B cell (primary cell): ENCODE measurements at regions not wholly inside any gene's neighbourhood (a gene's known extent, or its start where the extent isn't known, plus 50 kb on each side); places are given as distances from the start of the nearest gene placed in this dataset.

Experiments
- EZH2 ChIP-seq: IDR thresholded peaks from 2 replicates; pipeline ENCODE4 v1.6.1; 2012; ENCODE audit warnings: borderline replicate concordance, low read depth, mild to moderate bottlenecking, moderate library complexity, low read length; ENCODE audit not compliant: insufficient read depth, poor library complexity, severe bottlenecking
- TF ChIP-seq, protein P1 (sequence below): fragments of 200-600 bp; IDR thresholded peaks from one replicate; pipeline ENCODE4 v1.8.0; 2022; ENCODE audit warnings: antibody characterized with exemption, mild to moderate bottlenecking

DNA sequence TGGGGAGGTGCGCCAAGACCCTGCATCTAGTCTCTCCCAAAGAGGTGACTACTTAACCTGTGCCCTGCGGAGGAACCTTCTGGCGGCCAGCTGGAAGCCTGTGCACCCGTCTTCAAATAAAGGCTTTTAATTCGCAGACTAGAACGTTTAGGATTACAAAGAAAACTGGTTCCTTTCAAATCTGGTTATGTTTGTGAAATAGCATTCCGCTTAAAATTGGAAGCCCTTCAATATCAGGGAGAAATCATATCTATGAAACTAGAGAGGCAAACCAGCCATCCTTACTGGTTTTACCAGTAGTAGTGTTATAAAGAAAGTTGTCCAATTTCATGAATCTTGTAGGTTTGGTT lies 250.8 kb downstream of the FAM72C start:
- TF ChIP-seq, protein P1, sequence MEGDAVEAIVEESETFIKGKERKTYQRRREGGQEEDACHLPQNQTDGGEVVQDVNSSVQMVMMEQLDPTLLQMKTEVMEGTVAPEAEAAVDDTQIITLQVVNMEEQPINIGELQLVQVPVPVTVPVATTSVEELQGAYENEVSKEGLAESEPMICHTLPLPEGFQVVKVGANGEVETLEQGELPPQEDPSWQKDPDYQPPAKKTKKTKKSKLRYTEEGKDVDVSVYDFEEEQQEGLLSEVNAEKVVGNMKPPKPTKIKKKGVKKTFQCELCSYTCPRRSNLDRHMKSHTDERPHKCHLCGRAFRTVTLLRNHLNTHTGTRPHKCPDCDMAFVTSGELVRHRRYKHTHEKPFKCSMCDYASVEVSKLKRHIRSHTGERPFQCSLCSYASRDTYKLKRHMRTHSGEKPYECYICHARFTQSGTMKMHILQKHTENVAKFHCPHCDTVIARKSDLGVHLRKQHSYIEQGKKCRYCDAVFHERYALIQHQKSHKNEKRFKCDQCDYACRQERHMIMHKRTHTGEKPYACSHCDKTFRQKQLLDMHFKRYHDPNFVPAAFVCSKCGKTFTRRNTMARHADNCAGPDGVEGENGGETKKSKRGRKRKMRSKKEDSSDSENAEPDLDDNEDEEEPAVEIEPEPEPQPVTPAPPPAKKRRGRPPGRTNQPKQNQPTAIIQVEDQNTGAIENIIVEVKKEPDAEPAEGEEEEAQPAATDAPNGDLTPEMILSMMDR, result no peak
- TF ChIP-seq EZH2, result no peak
